Inflammatory macrophage treated with lipopolysaccharide for 1 hour (primary cell): ENCODE measurements at regions not wholly inside any gene's neighbourhood (a gene's known extent, or its start where the extent isn't known, plus 50 kb on each side); places are given as distances from the start of the nearest gene placed in this dataset.
A peak's percentile ranks its signal among the peaks of the same experiment; 100 is the strongest.
"Not testable (repeated sequence)": the region's sequence is repeated elsewhere in the genome, so short reads cannot be mapped to it uniquely, and the experiment has no call there.

ENCODE experiments used
- DNase-seq, 2 donors: peaks; one replicate each; pipeline ENCODE4 v3.0.0-alpha.2; 2020 to 2022

- DNase-seq, result not testable (repeated sequence)
These were observed 71.6 kb downstream of the PCMTD2 start for GRCh38 chr20:64327223-64327549.

GRCh38 chr20:64327550-64328317 lies 72.2 kb downstream of the PCMTD2 start:
- DNase-seq, result not testable (repeated sequence)

GRCh38 chr20:64328595-64329250 lies 73.2 kb downstream of the PCMTD2 start:
- peak; percentile 1 to 76 for DNase-seq

GRCh38 chr20:64332627-64333026 lies 77.1 kb downstream of the PCMTD2 start:
- DNase-seq, result not testable (repeated sequence)
